Adrenal gland (tissue), 9 donors: ENCODE measurements at regions not wholly inside any gene's neighbourhood (a gene's known extent, or its start where the extent isn't known, plus 50 kb on each side); places are given as distances from the start of the nearest gene placed in this dataset.

Source experiments
- DNase-seq, 7 donors: peaks; one replicate each; pipeline ENCODE4 v3.0.0-alpha.2; 2019 to 2020
- H3K27ac ChIP-seq, 5 donors: fragments of 200-600 bp; sonication (generic) in 4 of 5; 1 replicate in 3 of 5; 2 replicates in 2 of 5; pipeline versions ENCODE4 v1.5.1 to v1.8.0; 2016 to 2020; ENCODE audit warnings: mild to moderate bottlenecking in 1 of 5
- H3K27me3 ChIP-seq: fragments of 200-600 bp; 2 replicates; pipeline ENCODE4 v1.8.0; 2021
- H3K36me3 ChIP-seq, 2 donors: fragments of 200-600 bp; replicated peaks in 1 of 2; 1 replicate in 1 of 2; 2 replicates in 1 of 2; pipeline versions ENCODE4 v1.5.1 to v1.8.0; 2018 to 2022
- H3K4me1 ChIP-seq, 2 donors: fragments of 200-600 bp; replicated peaks in 1 of 2; 1 replicate in 1 of 2; 2 replicates in 1 of 2; pipeline versions ENCODE4 v1.5.1 to v1.8.0; 2018 to 2021
- H3K4me3 ChIP-seq, 4 donors: fragments of 200-600 bp; sonication (generic) in 3 of 4; one replicate each; pipeline ENCODE4 v1.5.1; 2016 to 2018
- H3K9me3 ChIP-seq, 3 donors: fragments of 200-600 bp; sonication (generic) in 1 of 3; replicated peaks in 1 of 3; 1 replicate in 2 of 3; 2 replicates in 1 of 3; pipeline versions ENCODE4 v1.5.1 to v1.8.0; 2016 to 2021
- CTCF ChIP-seq, 6 experiments: fragments of 450-650 bp in 4 of 6; fragments of 200-600 bp in 2 of 6; sonication (generic) in 1 of 6; IDR thresholded peaks; 1 replicate in 5 of 6; 2 replicates in 1 of 6; pipeline versions ENCODE4 v1.5.1 to v1.8.0; 2016 to 2021; ENCODE audit warnings: antibody characterized with exemption in 6 of 6, mild to moderate bottlenecking in 2 of 6, moderate library complexity in 1 of 6
- POLR2A ChIP-seq, 2 donors: fragments of 450-650 bp; IDR thresholded peaks; one replicate each; pipeline ENCODE4 v1.6.1; 2017; ENCODE audit warnings: antibody characterized with exemption in 2 of 2, mild to moderate bottlenecking in 2 of 2, moderate library complexity in 1 of 2
- WGBS, 4 donors: extraction: QIAGEN DNeasy Blood & Tissue Kit in 2 of 4; methylation state at CpG; one replicate each; pipeline versions ENCODE4 v1.1.5 to v1.1.7; 2013 to 2017; 5-methylcytosine and 5-hydroxymethylcytosine counted together
- intact Hi-C, 2 donors: fragments of 100-400 bp; cut with DNase I; formaldehyde crosslinking; loops; one replicate each; pipeline versions ENCODE4 v1.14.1 to v1.15.0; 2022 to 2023
- donor health status: healthy with polysubstance abuse.
- donor health status: Bipolar disorder and iron deficiency.
- donor health status: DM: yes; HTN: yes; CAD: no.
- donor health status: DM: no; HTN: no; CAD: no.
- donor health status: DM: no; HTN: no; CAD: no.

GRCh38 chr2:181114021-181114420, 133.6 kb downstream of the UBE2E3 start:
- Histone ChIP-seq H3K4me1 (no peaks in the 10 kb centered on the region), H3K36me3 (no peaks in the 10 kb centered on the region), H3K27me3 (no peaks in the 10 kb centered on the region), H3K4me3 (no peak overlapping the region), H3K27ac (no peak overlapping the region), H3K9me3 (no peaks in the 10 kb centered on the region)
- no peak for DNase-seq
- intact Hi-C loops: loop anchor here in 1 of 2 donors (10.0 kb wide), 1 partner anchor 351 kb away; no protein-coding TSS in a partner anchor
- 91 to 96% (median 91%) methylated on average over 4 of the region's 4 CpGs for WGBS, 4 donors
- TF ChIP-seq CTCF (IDR thresholded peaks at IDR 0.05): no peak
- no peak for TF ChIP-seq POLR2A (IDR thresholded peaks at IDR 0.05)

GRCh38 chr2:181116261-181116660, 135.9 kb downstream of the UBE2E3 start:
- H3K36me3 ChIP-seq: no peaks in the 10 kb centered on the region
- no peaks in the 10 kb centered on the region for H3K4me1 ChIP-seq
- H3K4me3 ChIP-seq: no peak overlapping the region
- 77 to 84% (median 81%) methylated on average over 1 of the region's 1 CpG for WGBS, 4 donors
- intact Hi-C loops: loop anchor here in 1 of 2 donors (10.0 kb wide), 1 partner anchor 349 kb away; no protein-coding TSS in a partner anchor
- no peak for DNase-seq
- H3K27me3 ChIP-seq: no peaks in the 10 kb centered on the region
- no peaks in the 10 kb centered on the region for H3K9me3 ChIP-seq
- H3K27ac ChIP-seq: no peak overlapping the region
- TF ChIP-seq CTCF (IDR thresholded peaks at IDR 0.05) (no peak), POLR2A (IDR thresholded peaks at IDR 0.05) (no peak)

GRCh38 chr2:181117206-181117925, 137.0 kb downstream of the UBE2E3 start:
- no peak overlapping the region for H3K27ac ChIP-seq
- no peaks in the 10 kb centered on the region for H3K27me3 ChIP-seq
- TF ChIP-seq CTCF (IDR thresholded peaks at IDR 0.05): no peak
- TF ChIP-seq POLR2A (IDR thresholded peaks at IDR 0.05): no peak
- H3K9me3 ChIP-seq: no peaks in the 10 kb centered on the region
- intact Hi-C loops: loop anchor here in 1 of 2 donors (10.0 kb wide), 1 partner anchor 347 kb away; no protein-coding TSS in a partner anchor
- H3K4me1 ChIP-seq: no peaks in the 10 kb centered on the region
- H3K4me3 ChIP-seq: no peak overlapping the region
- peak in 3 of 7 donors; percentile 8 to 34 (median 27) for DNase-seq
- no peaks in the 10 kb centered on the region for H3K36me3 ChIP-seq

- TF ChIP-seq CTCF (IDR thresholded peaks at IDR 0.05) (no peak), POLR2A (IDR thresholded peaks at IDR 0.05) (no peak)
- DNase-seq: no peak
- 79 to 100% (median 93%) methylated on average over 1 of the region's 1 CpG for WGBS, 4 donors
Observed at GRCh38 chr2:181120625-181121024, 140.2 kb downstream of the UBE2E3 start.

More at GRCh38 chr2:181120625-181121024, 140.2 kb downstream of the UBE2E3 start:
- intact Hi-C loops: no loop called here
- Histone ChIP-seq H3K4me3 (no peak overlapping the region), H3K36me3 (no peaks in the 10 kb centered on the region), H3K27ac (no peak overlapping the region), H3K4me1 (no peaks in the 10 kb centered on the region), H3K9me3 (no peaks in the 10 kb centered on the region), H3K27me3 (no peaks in the 10 kb centered on the region)
